ENCODE measurements at regions not wholly inside any gene's neighbourhood (a gene's known extent, or its start where the extent isn't known, plus 50 kb on each side); places are given as distances from the start of the nearest gene placed in this dataset.
A peak's percentile ranks its signal among the peaks of the same experiment; 100 is the strongest.

DNA sequence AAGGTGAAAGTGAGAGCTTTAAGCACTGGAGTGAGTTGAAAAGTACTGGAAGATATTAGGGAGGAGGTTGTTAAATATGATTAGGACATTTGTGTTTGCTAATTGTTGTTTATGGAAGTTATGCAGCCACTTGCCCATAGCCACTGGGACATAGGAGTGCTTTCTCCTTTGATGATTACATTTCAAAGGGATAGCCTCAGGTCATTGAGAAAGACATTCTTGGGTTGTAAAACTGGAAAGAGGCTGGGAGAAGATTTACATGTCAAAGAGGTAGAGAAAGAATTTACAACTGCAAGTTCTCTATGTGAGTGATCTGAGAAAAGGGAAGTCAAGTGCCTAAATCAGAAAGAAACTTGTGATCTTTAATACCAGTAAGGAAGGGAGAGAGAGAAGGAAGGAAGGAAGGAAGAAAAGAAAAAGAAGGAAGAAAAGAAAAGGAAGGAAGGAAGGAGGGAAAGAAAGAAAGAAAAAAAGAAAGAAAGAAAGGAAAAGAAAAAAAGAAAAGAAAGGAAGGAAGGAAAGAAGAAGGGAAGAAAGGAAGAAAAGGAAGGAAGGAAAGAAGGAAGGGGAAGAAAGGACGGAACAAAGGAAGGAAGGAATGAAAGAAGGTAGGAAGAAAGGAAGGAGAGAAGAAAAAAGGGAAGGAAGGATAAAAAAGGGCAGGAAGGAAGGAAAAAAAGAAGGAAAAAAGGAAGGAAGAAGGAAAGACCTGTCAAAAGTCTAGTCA, 284.6 kb upstream of the DPYD start:
- Mint-ChIP-seq H3K27ac (peak overlapping the region; percentile 95), H3K27me3 (ENCODE audit: low read depth, poor library complexity) (no peaks in the 10 kb centered on the region), H3K4me3 (peak overlapping the region; percentile 25), H3K36me3 (ENCODE audit: low read depth) (no peaks in the 10 kb centered on the region), H3K9me3 (no peaks in the 10 kb centered on the region), H3K4me1 (peaks cover 94% of the 10 kb centered on the region)
- no peak for TF ChIP-seq CTCF (IDR thresholded peaks at IDR 0.05)
- DNase-seq, result no peak

- no peaks in the 10 kb centered on the region for H3K9me3 Mint-ChIP-seq
- H3K4me3 Mint-ChIP-seq, result no peak overlapping the region
- H3K27me3 Mint-ChIP-seq (ENCODE audit: low read depth, poor library complexity), result no peaks in the 10 kb centered on the region
- H3K4me1 Mint-ChIP-seq, result peaks cover 78% of the 10 kb centered on the region
- H3K27ac Mint-ChIP-seq, result peak overlapping the region; percentile 17
- no peak for DNase-seq
- H3K36me3 Mint-ChIP-seq (ENCODE audit: low read depth), result no peaks in the 10 kb centered on the region
- TF ChIP-seq CTCF (IDR thresholded peaks at IDR 0.05), result no peak
Observed at GRCh38 chr1:98203466-98203865, 282.6 kb upstream of the DPYD start.

- peak overlapping the region; percentile 93 for H3K27ac Mint-ChIP-seq
- H3K36me3 Mint-ChIP-seq (ENCODE audit: low read depth), result no peaks in the 10 kb centered on the region
- no peak overlapping the region for H3K4me3 Mint-ChIP-seq
Observed at GRCh38 chr1:98201666-98202081, 280.8 kb upstream of the DPYD start.

DNA sequence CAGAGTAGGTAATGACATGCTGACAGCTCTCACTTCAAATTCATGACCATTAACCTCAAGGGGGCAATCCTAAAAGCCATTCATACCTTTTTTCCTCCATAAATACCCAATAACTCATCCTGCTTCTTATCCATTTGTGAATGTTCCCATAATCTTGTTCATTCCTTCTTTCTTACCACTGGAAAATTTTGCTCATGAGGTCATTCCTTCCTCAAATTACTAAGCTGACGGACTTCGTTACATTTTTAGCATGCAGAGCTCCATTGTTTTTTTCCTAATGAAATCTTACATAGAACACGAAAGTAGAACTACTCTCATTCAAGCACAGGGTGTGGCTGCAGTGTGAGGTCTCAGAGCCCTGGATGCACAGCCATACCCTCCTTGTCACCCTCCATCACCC, 276.5 kb upstream of the DPYD start:
- DNase-seq, result no peak
- Mint-ChIP-seq H3K27ac (peak overlapping the region; percentile 2), H3K4me3 (no peak overlapping the region), H3K4me1 (peaks cover 36% of the 10 kb centered on the region), H3K36me3 (ENCODE audit: low read depth) (no peaks in the 10 kb centered on the region), H3K27me3 (ENCODE audit: low read depth, poor library complexity) (no peaks in the 10 kb centered on the region), H3K9me3 (no peaks in the 10 kb centered on the region)
- TF ChIP-seq CTCF (IDR thresholded peaks at IDR 0.05), result no peak

More at GRCh38 chr1:98201666-98202081, 280.8 kb upstream of the DPYD start:
- no peak for TF ChIP-seq CTCF (IDR thresholded peaks at IDR 0.05)
- Mint-ChIP-seq H3K9me3 (no peaks in the 10 kb centered on the region), H3K27me3 (ENCODE audit: low read depth, poor library complexity) (no peaks in the 10 kb centered on the region), H3K4me1 (peaks cover 74% of the 10 kb centered on the region)
- peak; percentile 6 for DNase-seq

DNA sequence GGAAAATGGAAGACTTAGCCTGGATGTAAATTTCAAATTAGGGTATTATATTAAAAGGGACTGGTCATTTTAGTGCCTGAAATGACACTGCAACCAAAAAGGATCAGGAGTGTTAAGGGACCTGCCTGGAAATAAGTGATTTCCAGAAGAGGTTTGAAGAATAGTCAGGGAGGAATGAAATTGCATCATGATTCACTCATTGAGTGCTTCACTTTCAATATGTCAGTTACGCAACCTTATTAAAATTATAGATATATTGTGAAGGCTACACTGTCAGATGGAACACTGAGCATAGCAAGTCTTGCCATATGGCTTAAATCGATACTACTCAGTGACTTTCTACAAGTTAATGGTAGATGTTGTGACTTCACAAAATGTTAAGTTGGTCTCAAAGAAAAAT, 275.2 kb upstream of the DPYD start:
- Mint-ChIP-seq H3K36me3 (ENCODE audit: low read depth) (no peaks in the 10 kb centered on the region), H3K4me1 (peaks cover 22% of the 10 kb centered on the region), H3K27me3 (ENCODE audit: low read depth, poor library complexity) (no peaks in the 10 kb centered on the region), H3K27ac (no peak overlapping the region), H3K4me3 (no peak overlapping the region), H3K9me3 (no peaks in the 10 kb centered on the region)
- no peak for TF ChIP-seq CTCF (IDR thresholded peaks at IDR 0.05)
- no peak for DNase-seq

- H3K4me3 Mint-ChIP-seq, result no peak overlapping the region
- no peaks in the 10 kb centered on the region for H3K36me3 Mint-ChIP-seq (ENCODE audit: low read depth)
- H3K27ac Mint-ChIP-seq, result no peak overlapping the region
- H3K9me3 Mint-ChIP-seq, result no peaks in the 10 kb centered on the region
- no peak for TF ChIP-seq CTCF (IDR thresholded peaks at IDR 0.05)
- H3K27me3 Mint-ChIP-seq (ENCODE audit: low read depth, poor library complexity), result no peaks in the 10 kb centered on the region
- DNase-seq, result no peak
- no peaks in the 10 kb centered on the region for H3K4me1 Mint-ChIP-seq
Observed at GRCh38 chr1:98188774-98189173, 267.9 kb upstream of the DPYD start.
